ENCODE measurements at regions not wholly inside any gene's neighbourhood (a gene's known extent, or its start where the extent isn't known, plus 50 kb on each side); places are given as distances from the start of the nearest gene placed in this dataset.

- TF ChIP-seq CTCF (IDR thresholded peaks at IDR 0.05) (no peak), POLR2A (IDR thresholded peaks at IDR 0.05) (no peak)
Observed at GRCh38 chr11:116314006-116314405, 458.8 kb downstream of the BUD13 start.
